ENCODE measurements at regions not wholly inside any gene's neighbourhood (a gene's known extent, or its start where the extent isn't known, plus 50 kb on each side); places are given as distances from the start of the nearest gene placed in this dataset.

DNA sequence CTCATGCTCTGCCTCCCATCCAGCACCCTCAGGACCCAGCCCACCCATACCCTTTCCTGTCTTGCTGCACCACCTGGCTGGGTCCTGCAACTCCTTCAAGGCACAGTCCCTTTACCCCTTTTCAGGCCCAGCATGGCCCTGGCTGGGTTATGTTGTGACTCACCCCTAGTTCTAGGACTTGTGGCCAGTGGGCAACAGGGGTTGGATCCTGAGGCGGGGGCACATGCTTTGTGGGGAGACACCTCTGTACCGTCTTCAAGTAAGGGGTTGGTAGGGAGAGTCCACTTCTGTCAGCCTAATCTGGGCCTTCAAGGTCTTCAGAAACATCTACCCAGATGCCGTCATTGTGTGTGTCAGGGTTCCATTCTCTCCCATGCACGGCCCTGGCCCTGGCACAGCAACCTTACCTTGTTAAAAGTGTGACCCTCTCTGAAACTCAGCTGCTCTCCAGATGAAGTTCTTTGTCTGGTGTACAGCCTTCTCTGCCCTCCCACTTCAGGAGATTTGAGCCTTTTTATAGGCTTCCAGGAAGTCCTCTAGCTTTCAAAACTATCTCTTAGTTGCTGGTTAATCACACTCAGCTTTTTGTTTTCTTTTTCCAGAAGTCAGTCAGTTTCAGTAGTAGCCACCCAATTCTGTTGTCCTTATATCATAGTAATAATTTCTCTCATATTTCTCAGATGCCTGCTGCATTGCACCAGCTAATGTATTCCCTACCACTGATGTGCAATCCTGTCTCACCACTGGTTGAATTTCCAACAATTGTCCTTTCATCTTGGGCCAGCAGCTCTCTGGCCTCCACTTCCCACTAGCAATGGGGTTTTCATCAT, 107.3 kb downstream of the NRN1 start:
- TF ChIP-seq, protein P1, sequence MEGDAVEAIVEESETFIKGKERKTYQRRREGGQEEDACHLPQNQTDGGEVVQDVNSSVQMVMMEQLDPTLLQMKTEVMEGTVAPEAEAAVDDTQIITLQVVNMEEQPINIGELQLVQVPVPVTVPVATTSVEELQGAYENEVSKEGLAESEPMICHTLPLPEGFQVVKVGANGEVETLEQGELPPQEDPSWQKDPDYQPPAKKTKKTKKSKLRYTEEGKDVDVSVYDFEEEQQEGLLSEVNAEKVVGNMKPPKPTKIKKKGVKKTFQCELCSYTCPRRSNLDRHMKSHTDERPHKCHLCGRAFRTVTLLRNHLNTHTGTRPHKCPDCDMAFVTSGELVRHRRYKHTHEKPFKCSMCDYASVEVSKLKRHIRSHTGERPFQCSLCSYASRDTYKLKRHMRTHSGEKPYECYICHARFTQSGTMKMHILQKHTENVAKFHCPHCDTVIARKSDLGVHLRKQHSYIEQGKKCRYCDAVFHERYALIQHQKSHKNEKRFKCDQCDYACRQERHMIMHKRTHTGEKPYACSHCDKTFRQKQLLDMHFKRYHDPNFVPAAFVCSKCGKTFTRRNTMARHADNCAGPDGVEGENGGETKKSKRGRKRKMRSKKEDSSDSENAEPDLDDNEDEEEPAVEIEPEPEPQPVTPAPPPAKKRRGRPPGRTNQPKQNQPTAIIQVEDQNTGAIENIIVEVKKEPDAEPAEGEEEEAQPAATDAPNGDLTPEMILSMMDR (IDR thresholded peaks at IDR 0.05), result no peak
- TF ChIP-seq, protein P2, sequence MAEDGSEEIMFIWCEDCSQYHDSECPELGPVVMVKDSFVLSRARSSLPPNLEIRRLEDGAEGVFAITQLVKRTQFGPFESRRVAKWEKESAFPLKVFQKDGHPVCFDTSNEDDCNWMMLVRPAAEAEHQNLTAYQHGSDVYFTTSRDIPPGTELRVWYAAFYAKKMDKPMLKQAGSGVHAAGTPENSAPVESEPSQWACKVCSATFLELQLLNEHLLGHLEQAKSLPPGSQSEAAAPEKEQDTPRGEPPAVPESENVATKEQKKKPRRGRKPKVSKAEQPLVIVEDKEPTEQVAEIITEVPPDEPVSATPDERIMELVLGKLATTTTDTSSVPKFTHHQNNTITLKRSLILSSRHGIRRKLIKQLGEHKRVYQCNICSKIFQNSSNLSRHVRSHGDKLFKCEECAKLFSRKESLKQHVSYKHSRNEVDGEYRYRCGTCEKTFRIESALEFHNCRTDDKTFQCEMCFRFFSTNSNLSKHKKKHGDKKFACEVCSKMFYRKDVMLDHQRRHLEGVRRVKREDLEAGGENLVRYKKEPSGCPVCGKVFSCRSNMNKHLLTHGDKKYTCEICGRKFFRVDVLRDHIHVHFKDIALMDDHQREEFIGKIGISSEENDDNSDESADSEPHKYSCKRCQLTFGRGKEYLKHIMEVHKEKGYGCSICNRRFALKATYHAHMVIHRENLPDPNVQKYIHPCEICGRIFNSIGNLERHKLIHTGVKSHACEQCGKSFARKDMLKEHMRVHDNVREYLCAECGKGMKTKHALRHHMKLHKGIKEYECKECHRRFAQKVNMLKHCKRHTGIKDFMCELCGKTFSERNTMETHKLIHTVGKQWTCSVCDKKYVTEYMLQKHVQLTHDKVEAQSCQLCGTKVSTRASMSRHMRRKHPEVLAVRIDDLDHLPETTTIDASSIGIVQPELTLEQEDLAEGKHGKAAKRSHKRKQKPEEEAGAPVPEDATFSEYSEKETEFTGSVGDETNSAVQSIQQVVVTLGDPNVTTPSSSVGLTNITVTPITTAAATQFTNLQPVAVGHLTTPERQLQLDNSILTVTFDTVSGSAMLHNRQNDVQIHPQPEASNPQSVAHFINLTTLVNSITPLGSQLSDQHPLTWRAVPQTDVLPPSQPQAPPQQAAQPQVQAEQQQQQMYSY (CRISPR knock-in tag; IDR thresholded peaks at IDR 0.05), result no peak
- TF ChIP-seq PREB (CRISPR knock-in tag; IDR thresholded peaks at IDR 0.05; ENCODE audit: borderline replicate concordance), result no peak
- TF ChIP-seq ZNF423 (CRISPR knock-in tag; IDR thresholded peaks at IDR 0.05), result no peak
- TF ChIP-seq USF2 (CRISPR knock-in tag; IDR thresholded peaks at IDR 0.05), result no peak
- TF ChIP-seq, protein P3, sequence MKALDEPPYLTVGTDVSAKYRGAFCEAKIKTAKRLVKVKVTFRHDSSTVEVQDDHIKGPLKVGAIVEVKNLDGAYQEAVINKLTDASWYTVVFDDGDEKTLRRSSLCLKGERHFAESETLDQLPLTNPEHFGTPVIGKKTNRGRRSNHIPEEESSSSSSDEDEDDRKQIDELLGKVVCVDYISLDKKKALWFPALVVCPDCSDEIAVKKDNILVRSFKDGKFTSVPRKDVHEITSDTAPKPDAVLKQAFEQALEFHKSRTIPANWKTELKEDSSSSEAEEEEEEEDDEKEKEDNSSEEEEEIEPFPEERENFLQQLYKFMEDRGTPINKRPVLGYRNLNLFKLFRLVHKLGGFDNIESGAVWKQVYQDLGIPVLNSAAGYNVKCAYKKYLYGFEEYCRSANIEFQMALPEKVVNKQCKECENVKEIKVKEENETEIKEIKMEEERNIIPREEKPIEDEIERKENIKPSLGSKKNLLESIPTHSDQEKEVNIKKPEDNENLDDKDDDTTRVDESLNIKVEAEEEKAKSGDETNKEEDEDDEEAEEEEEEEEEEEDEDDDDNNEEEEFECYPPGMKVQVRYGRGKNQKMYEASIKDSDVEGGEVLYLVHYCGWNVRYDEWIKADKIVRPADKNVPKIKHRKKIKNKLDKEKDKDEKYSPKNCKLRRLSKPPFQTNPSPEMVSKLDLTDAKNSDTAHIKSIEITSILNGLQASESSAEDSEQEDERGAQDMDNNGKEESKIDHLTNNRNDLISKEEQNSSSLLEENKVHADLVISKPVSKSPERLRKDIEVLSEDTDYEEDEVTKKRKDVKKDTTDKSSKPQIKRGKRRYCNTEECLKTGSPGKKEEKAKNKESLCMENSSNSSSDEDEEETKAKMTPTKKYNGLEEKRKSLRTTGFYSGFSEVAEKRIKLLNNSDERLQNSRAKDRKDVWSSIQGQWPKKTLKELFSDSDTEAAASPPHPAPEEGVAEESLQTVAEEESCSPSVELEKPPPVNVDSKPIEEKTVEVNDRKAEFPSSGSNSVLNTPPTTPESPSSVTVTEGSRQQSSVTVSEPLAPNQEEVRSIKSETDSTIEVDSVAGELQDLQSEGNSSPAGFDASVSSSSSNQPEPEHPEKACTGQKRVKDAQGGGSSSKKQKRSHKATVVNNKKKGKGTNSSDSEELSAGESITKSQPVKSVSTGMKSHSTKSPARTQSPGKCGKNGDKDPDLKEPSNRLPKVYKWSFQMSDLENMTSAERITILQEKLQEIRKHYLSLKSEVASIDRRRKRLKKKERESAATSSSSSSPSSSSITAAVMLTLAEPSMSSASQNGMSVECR (CRISPR knock-in tag; IDR thresholded peaks at IDR 0.05; ENCODE audit: borderline replicate concordance), result no peak
- TF ChIP-seq SP1 (CRISPR knock-in tag; conservative IDR thresholded peaks at IDR 0.05), result no peak
- no peak for TF ChIP-seq ESRRA (CRISPR knock-in tag; IDR thresholded peaks at IDR 0.05; ENCODE audit: borderline replicate concordance)

Data from WTC11 (cell line).